Brain pericyte (primary cell): ENCODE measurements at regions not wholly inside any gene's neighbourhood (a gene's known extent, or its start where the extent isn't known, plus 50 kb on each side); places are given as distances from the start of the nearest gene placed in this dataset.

Source experiments
- DNase-seq: peaks from one replicate; pipeline ENCODE4 v3.0.0-alpha.2; 2012; ENCODE audit warnings: low read depth, low spot score

DNA sequence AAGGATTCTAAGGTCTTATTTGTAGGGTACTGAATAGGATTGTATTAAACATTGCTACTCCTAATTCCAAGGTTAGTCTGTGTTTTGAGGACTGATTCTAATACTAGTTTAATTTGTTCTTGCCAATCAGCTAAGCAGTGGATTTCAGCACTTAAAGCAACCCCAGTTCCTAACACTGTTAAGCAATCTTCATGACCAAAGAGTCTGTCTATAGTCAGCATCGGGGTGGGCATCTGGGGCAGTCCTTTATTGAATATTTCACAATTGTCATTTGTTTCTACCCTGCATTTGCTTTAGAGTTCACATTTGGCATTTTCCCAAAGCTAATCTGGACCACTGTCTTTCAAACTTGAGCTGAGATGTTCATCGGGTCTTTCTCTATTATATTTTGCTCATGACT is 248.0 kb upstream of the TANK start:
- DNase-seq, result no peak

GRCh38 chr2:160913323-160913722 is 246.9 kb upstream of the TANK start:
- no peak for DNase-seq

DNA sequence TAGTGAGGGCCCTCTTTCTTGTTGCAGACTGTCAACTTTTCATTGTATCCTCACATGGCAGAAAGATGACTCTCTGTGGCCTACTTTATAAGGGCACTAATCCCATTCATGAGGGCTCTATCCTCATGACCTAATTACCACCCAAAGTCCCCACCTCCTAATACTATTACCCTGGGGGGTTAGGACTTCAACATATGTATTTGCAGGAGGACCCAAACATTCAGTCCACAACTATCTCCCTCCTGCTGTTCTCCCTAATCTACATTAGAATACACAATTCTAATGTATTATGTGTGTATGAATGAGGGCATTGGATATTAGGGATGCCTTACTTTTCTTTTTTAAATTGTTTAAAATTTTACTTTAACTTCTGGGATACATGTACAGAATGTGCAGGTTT is 246.0 kb upstream of the TANK start:
- no peak for DNase-seq

- DNase-seq, result no peak
These were observed 243.9 kb upstream of the TANK start for GRCh38 chr2:160916300-160916699.

- no peak for DNase-seq
These were observed 242.4 kb upstream of the TANK start for GRCh38 chr2:160917850-160918249.

- no peak for DNase-seq
These were observed 242.0 kb upstream of the TANK start for GRCh38 chr2:160918258-160918657.

- DNase-seq, result no peak
These were observed 241.2 kb upstream of the TANK start for GRCh38 chr2:160918906-160919503.

- DNase-seq, result no peak
These were observed 240.2 kb upstream of the TANK start for GRCh38 chr2:160920061-160920460.

- peak; percentile 52 for DNase-seq
These were observed 239.4 kb upstream of the TANK start for GRCh38 chr2:160920791-160921303.

DNA sequence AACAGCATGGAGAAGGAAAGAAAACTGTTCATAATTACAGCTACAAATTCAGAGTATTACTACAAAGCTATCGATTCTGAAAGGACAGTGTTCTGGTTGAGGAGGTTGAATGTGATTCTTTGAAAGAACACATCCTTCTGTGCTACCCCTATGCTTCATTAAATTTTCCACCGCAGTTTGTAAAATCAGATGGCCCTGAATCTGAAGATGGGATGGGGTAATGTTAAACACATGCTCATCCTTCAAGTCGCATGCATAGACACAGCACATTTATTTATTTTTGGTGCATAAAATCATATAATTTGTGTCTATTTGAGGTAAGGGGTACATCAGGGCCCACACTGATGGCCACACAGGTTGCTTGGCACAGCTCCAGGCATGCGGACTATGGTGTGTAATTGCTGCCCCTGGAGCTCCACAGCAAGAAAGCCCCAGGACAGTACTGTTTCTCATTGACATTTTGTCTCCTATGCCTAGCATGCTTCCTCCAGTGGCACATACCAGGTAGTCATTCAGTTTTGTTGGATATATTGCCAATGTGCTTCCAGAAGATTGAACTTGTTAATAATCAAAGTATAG is 238.8 kb upstream of the TANK start:
- no peak for DNase-seq

DNA sequence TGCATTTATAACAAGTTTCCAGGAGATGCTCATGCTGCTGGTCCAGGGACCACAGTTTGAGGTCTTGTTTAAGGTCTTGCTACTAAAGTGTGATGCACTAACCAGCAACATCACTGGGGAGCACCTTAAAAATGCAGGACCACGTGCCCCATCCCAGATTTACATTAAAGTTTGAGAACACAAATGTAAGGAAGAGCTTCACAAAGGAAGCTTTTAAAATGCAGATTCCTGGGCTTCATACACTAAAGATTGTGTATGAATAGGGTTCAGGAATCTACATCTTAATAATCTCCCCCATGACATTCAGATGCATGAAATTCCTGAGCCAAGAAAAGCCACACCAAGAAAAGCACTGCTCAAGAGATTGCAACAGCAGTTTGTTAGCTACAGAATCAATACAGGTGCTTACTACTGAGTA is 235.3 kb upstream of the TANK start:
- DNase-seq, result no peak

DNA sequence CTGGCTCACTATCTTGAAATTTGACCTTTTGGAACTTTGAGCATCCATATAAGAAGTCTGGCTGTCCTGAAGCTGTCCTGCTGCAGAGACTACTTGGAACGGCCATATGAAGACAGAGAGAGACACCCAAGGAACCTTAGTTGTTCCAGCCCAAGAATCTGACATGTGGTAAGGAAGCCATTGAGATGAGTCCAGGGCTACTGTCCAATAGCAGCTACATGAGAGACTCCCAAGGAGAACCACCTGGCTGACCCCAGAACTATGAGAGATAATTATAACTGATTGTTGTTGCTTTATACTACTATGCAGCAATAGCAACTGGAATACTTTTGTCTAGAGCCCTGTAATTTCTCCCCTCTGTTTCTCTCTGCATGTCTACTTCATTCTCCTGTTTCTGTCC is 234.3 kb upstream of the TANK start:
- DNase-seq, result no peak

GRCh38 chr2:160927324-160927723 is 232.9 kb upstream of the TANK start:
- no peak for DNase-seq

DNA sequence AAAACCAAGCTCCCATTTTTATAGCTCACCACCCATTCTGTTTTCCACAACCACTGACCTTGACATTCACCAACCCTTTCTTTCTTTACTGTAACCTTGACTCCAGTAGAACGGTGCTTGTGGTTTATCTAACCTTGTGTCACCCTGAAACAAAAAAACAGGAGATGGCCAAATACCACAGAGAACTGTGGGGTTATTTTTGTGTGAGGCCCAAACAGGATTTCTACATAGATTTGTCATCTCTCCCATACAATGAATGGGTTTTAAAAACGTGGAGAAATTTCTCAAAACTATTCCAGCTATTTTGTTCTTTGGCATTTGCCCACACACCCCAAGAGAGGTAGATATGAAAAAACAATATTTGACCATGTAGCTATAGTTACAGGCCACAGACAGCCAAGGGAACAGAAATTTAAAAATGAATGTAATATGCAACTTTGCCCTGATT is 231.3 kb upstream of the TANK start:
- no peak for DNase-seq

DNA sequence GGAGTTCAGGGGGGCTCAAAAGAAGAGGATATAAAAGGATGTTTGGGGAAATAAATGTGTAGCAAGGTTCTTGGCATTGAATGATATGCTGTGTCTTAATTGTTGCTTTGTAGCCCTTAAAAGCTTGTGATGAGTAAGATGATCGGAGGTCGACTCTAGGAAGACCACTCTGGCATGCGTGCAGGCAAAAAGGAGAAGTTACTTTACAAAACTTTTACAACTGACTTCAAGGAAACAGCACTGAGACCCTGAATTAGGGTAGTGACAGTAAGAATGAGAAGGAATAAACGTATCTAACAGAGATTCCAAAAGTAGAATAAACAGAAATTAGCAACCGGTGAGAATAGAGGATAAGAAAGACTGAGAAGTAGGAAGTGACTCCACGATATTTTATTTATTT is 228.7 kb upstream of the TANK start:
- no peak for DNase-seq

GRCh38 chr2:160932960-160933359 is 227.3 kb upstream of the TANK start:
- DNase-seq, result peak; percentile 24

- DNase-seq, result no peak
These were observed 226.0 kb upstream of the TANK start for GRCh38 chr2:160934263-160934662.

DNA sequence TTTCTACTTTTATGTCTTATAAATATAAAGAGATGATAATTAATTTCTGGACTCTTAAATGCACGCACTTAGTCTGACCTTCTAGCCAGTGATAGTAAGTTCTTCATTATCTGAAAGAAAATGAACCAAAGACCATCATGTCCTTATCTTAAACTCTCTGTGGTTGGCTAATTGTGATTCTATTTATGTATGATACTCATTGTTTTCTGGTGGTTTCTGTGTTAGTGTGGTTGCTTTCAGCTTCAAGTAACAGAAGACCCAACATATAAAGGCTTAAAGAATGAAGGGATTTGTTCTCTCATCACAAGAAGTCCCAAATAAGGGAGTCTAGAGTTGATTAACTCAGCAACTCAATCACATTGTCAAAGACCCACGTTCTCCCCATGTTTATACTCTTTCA is 225.2 kb upstream of the TANK start:
- DNase-seq, result no peak

GRCh38 chr2:160936044-160936806 is 224.0 kb upstream of the TANK start:
- no peak for DNase-seq

DNA sequence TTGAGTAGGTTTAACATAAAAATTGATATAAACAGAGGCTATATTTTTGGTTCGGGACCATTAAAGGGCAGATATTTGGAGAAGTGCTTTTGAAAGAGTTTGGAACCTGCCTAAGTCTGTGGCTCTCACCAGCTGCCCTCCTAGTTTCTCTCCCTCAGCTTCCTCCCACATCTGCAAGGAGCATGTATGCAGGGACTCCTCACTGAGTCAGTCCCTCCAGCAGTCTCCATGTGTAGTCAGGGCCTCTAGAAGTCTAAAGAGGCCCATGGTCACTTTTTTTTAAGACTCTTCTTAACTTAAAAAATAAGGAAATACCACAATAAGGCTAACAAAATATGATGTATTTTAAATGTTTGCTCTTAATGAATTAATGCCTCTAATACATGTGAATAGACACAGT is 220.0 kb upstream of the TANK start:
- DNase-seq, result no peak

GRCh38 chr2:160940699-160941098 is 219.5 kb upstream of the TANK start:
- DNase-seq, result no peak

DNA sequence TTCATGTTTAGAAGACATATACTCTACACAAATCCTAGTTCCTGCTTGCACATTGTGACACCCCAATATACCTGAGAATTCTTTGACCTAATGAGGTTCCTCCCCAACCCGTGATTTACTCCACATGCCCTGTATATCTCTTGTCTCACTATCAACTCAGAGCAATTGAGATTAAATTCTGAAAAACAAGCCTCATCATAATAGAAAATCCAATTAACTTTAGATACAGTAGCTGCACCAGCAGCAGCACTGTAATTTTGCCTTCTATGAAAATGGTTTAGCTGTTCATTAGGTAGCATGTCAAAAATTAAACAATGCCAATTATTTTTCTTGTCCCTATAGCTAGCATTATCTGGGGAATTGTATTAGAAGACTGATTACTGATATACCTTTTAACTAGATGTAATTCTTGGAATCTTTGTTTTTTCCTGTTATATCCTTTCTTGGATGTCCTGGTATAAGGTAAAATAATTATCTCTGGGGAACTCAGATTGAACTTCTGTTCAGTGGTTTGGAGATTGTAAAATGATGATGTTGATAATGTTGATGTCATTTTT is 218.9 kb upstream of the TANK start:
- DNase-seq, result no peak
